Loucy (cell line): ENCODE measurements at regions not wholly inside any gene's neighbourhood (a gene's known extent, or its start where the extent isn't known, plus 50 kb on each side); places are given as distances from the start of the nearest gene placed in this dataset.

Source experiments
- CTCF ChIP-seq: fragments of 200-600 bp; sonication (generic); conservative IDR thresholded peaks from 2 replicates; pipeline ENCODE4 v1.5.1; 2014; ENCODE audit warnings: mild to moderate bottlenecking, antibody characterized with exemption, low read length
- EZH2phosphoT487 ChIP-seq: fragments of 200-600 bp; IDR thresholded peaks from 2 replicates; pipeline ENCODE4 v1.6.1; 2018; ENCODE audit warnings: antibody characterized with exemption, mild to moderate bottlenecking, moderate library complexity, borderline replicate concordance

GRCh38 chrX:107541244-107541643 lies 87.1 kb upstream of the PRPS1 start:
- TF ChIP-seq CTCF, result no peak
- no peak for TF ChIP-seq EZH2phosphoT487
